ENCODE measurements at regions not wholly inside any gene's neighbourhood (a gene's known extent, or its start where the extent isn't known, plus 50 kb on each side); places are given as distances from the start of the nearest gene placed in this dataset.

- H3K4me3 ChIP-seq = no peak overlapping the region
- H3K36me3 ChIP-seq = no peaks in the 10 kb centered on the region
These were observed 593.5 kb downstream of the TENT5A start for GRCh38 chr6:81158956-81159355.

GRCh38 chr6:81148751-81149150 lies 603.7 kb downstream of the TENT5A start:
- Histone ChIP-seq H3K4me3 (no peak overlapping the region), H3K27me3 (no peaks in the 10 kb centered on the region), H3K27ac (no peak overlapping the region), H3K4me1 (no peaks in the 10 kb centered on the region), H3K9me3 (no peaks in the 10 kb centered on the region), H3K9ac (ENCODE audit: low read depth in 2 of 2, low read length in 2 of 2) (no peak overlapping the region), H3K36me3 (no peaks in the 10 kb centered on the region)
- intact Hi-C loops (cut with DNase I) = no loop called here
- no peak for DNase-seq
- no peak for TF ChIP-seq CTCF (IDR thresholded peaks at IDR 0.05)

More at GRCh38 chr6:81158956-81159355, 593.5 kb downstream of the TENT5A start:
- H3K27me3 ChIP-seq = no peaks in the 10 kb centered on the region
- H3K9me3 ChIP-seq = no peaks in the 10 kb centered on the region
- no peak for TF ChIP-seq CTCF (IDR thresholded peaks at IDR 0.05)
- no peak overlapping the region for H3K27ac ChIP-seq
- H3K4me1 ChIP-seq = no peaks in the 10 kb centered on the region
- DNase-seq = no peak
- intact Hi-C loops (cut with DNase I) = no loop called here
- no peak overlapping the region for H3K9ac ChIP-seq (ENCODE audit: low read depth in 2 of 2, low read length in 2 of 2)

GRCh38 chr6:81145506-81145905 lies 607.0 kb downstream of the TENT5A start:
- TF ChIP-seq CTCF (IDR thresholded peaks at IDR 0.05) = no peak
- Histone ChIP-seq H3K9ac (ENCODE audit: low read depth in 2 of 2, low read length in 2 of 2) (no peak overlapping the region), H3K9me3 (no peaks in the 10 kb centered on the region), H3K27ac (no peak overlapping the region), H3K4me3 (no peak overlapping the region), H3K4me1 (no peaks in the 10 kb centered on the region), H3K36me3 (no peaks in the 10 kb centered on the region), H3K27me3 (no peaks in the 10 kb centered on the region)
- DNase-seq = no peak
- intact Hi-C loops (cut with DNase I) = no loop called here

GRCh38 chr6:81144346-81144745 lies 608.1 kb downstream of the TENT5A start:
- TF ChIP-seq CTCF (IDR thresholded peaks at IDR 0.05) = no peak
- no peak overlapping the region for H3K27ac ChIP-seq
- H3K36me3 ChIP-seq = no peaks in the 10 kb centered on the region
- intact Hi-C loops (cut with DNase I) = no loop called here
- H3K4me1 ChIP-seq = no peaks in the 10 kb centered on the region
- H3K27me3 ChIP-seq = no peaks in the 10 kb centered on the region
- no peak overlapping the region for H3K4me3 ChIP-seq
- DNase-seq = no peak
- H3K9me3 ChIP-seq = no peaks in the 10 kb centered on the region
- H3K9ac ChIP-seq (ENCODE audit: low read depth in 2 of 2, low read length in 2 of 2) = no peak overlapping the region

- Histone ChIP-seq H3K27me3 (no peaks in the 10 kb centered on the region), H3K9ac (ENCODE audit: low read depth in 2 of 2, low read length in 2 of 2) (no peak overlapping the region), H3K9me3 (no peaks in the 10 kb centered on the region), H3K4me1 (no peaks in the 10 kb centered on the region), H3K27ac (no peak overlapping the region), H3K36me3 (no peaks in the 10 kb centered on the region), H3K4me3 (no peak overlapping the region)
- intact Hi-C loops (cut with DNase I) = no loop called here
- no peak for DNase-seq
- no peak for TF ChIP-seq CTCF (IDR thresholded peaks at IDR 0.05)
These were observed 614.2 kb downstream of the TENT5A start for GRCh38 chr6:81138236-81138635.

- Histone ChIP-seq H3K27me3 (no peaks in the 10 kb centered on the region), H3K27ac (no peak overlapping the region), H3K9ac (ENCODE audit: low read depth in 2 of 2, low read length in 2 of 2) (no peak overlapping the region), H3K36me3 (no peaks in the 10 kb centered on the region), H3K4me1 (no peaks in the 10 kb centered on the region), H3K4me3 (no peak overlapping the region), H3K9me3 (no peaks in the 10 kb centered on the region)
- no peak for DNase-seq
- intact Hi-C loops (cut with DNase I) = no loop called here
- TF ChIP-seq CTCF (IDR thresholded peaks at IDR 0.05) = no peak
These were observed 621.5 kb downstream of the TENT5A start for GRCh38 chr6:81130969-81131368.
